Stomach (tissue), 4 donors: ENCODE measurements at regions not wholly inside any gene's neighbourhood (a gene's known extent, or its start where the extent isn't known, plus 50 kb on each side); places are given as distances from the start of the nearest gene placed in this dataset.

Experiments used
- POLR2A ChIP-seq, 4 donors: fragments of 450-650 bp; IDR thresholded peaks; one replicate each; pipeline ENCODE4 v1.6.1; 2016; ENCODE audit warnings: antibody characterized with exemption in 4 of 4, control low read depth in 2 of 4, mild to moderate bottlenecking in 1 of 4, moderate library complexity in 1 of 4
- TF ChIP-seq, protein P1 (sequence below), 7 experiments: fragments of 450-650 bp in 4 of 7; fragments of 200-600 bp in 3 of 7; sonication (generic) in 3 of 7; IDR thresholded peaks; one replicate each; pipeline ENCODE4 v1.5.1; 2016 to 2019; ENCODE audit warnings: antibody characterized with exemption in 7 of 7, control low read depth in 2 of 7, mild to moderate bottlenecking in 1 of 7

DNA sequence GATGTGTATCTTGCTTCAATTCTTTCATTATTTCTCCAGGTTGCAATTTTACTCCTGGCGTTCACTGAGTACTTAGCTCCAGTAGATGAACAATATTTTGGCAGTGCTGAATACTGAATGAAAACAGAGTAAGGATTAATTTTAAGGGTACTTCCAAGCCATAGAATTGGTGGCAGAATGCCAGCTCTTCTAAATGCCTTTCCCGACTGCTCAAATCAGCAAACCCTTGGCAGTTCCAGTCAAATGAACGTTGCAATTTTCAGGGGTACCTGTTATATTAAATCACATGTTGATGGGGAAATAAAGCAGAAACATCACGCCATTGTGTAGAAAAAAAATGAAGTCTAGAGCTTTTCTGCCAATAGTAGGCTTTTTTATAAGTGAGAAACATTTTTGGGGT is 282.4 kb upstream of the RPS23 start:
- TF ChIP-seq, protein P1, sequence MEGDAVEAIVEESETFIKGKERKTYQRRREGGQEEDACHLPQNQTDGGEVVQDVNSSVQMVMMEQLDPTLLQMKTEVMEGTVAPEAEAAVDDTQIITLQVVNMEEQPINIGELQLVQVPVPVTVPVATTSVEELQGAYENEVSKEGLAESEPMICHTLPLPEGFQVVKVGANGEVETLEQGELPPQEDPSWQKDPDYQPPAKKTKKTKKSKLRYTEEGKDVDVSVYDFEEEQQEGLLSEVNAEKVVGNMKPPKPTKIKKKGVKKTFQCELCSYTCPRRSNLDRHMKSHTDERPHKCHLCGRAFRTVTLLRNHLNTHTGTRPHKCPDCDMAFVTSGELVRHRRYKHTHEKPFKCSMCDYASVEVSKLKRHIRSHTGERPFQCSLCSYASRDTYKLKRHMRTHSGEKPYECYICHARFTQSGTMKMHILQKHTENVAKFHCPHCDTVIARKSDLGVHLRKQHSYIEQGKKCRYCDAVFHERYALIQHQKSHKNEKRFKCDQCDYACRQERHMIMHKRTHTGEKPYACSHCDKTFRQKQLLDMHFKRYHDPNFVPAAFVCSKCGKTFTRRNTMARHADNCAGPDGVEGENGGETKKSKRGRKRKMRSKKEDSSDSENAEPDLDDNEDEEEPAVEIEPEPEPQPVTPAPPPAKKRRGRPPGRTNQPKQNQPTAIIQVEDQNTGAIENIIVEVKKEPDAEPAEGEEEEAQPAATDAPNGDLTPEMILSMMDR (IDR thresholded peaks at IDR 0.05), result no peak
- no peak for TF ChIP-seq POLR2A (IDR thresholded peaks at IDR 0.05)
